Stimulated activated CD8-positive, alpha-beta memory T cell treated with anti-CD3 and anti-CD28 coated beads, Interleukin-12 subunit alpha, Interleukin-12 subunit beta, amount 100 ng/mL, for 24 hours (primary cell): ENCODE measurements at regions not wholly inside any gene's neighbourhood (a gene's known extent, or its start where the extent isn't known, plus 50 kb on each side); places are given as distances from the start of the nearest gene placed in this dataset.

Experiments
- DNase-seq: peaks from one replicate; pipeline ENCODE4 v3.0.0-alpha.2; 2020; ENCODE audit errors: extremely low read depth

- DNase-seq, result no peak
Measured at GRCh38 chr10:128998101-128998805, 468.8 kb upstream of the MGMT start.

- DNase-seq, result no peak
Measured at GRCh38 chr10:129004398-129004797, 462.6 kb upstream of the MGMT start.

DNA sequence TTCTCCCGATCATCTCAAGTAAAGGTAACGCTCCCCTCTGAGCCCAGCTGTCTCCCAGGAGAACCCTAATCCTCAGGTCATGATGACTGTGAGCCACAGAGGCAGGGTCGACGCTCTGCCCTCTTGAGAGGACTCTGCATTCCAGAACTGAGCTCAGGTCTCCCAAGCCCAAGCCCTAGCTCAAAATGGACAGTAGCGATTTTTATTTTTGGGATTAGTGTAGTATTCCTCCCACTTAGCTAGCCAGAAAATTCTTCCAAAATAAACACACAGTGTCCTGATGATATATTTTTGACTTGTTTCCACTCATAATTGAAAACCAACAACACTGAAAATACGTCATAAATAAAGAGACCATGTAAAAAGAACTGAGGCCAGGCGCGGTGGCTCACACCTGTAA, 462.0 kb upstream of the MGMT start:
- no peak for DNase-seq

DNA sequence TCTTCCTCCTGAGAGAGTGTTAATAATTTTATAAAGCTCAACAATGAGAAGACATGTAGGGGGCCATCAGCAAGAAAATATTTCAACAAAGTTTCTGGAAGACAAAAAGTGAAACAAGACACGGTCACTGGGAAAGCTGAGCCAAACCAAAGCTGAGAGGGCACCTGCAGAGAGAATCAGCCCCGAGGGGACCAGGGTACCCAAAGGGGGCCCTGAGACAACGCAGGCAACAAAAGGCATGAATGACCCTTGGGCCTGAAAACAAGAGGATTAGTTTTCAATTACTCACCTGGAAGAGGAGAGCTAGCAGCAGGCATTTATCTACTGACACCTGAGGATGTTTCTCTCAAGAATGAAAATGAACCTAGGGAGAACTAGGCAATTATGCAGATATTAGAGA, 461.2 kb upstream of the MGMT start:
- DNase-seq, result no peak

- DNase-seq, result no peak
Measured at GRCh38 chr10:129018511-129018910, 448.5 kb upstream of the MGMT start.

GRCh38 chr10:129020651-129021330, 446.2 kb upstream of the MGMT start:
- no peak for DNase-seq

GRCh38 chr10:129021594-129022304, 445.3 kb upstream of the MGMT start:
- DNase-seq, result no peak

- DNase-seq, result no peak
Measured at GRCh38 chr10:129023082-129023481, 444.0 kb upstream of the MGMT start.

GRCh38 chr10:129024046-129024445, 443.0 kb upstream of the MGMT start:
- DNase-seq, result no peak

DNA sequence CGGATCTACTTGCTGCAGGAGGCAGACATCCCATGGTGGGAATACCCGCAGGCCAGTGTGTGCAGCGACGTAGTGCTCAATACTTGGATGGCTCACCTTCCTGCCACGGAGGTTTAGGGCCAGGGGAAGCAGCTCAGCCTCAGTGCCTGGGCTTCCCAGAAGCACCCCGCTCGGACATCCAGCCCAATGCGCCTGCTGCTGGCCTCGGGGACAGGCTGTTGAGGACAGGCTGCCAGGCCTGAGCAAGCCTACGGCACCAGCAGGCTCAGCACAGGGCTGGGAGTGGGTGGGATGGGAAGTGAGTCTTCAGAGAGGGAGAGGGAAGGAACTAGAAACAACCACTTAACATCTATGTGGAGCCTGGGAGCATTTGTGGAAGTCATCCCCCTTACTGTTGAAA, 441.3 kb upstream of the MGMT start:
- no peak for DNase-seq

GRCh38 chr10:129027906-129028305, 439.1 kb upstream of the MGMT start:
- DNase-seq, result no peak

- no peak for DNase-seq
Measured at GRCh38 chr10:129028451-129028850, 438.6 kb upstream of the MGMT start.

DNA sequence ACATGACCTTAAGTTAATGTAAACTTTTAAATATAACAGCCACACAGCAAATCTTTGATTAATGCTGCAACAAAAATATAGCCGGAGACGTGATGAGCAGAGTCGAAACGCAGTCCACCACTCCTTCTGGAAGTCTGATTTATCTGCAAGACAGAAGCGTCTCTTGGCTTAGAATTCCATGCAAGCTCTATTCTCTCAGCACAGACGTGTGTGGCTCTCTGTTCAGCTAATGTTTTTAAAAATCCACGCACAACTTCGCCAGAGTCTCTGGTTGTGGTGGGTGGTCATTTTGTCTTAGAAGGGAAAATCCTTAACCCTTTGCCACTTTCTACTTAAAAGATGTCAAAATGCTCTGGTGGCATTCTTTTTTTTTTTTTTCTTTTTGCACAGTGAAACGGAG, 438.0 kb upstream of the MGMT start:
- no peak for DNase-seq

DNA sequence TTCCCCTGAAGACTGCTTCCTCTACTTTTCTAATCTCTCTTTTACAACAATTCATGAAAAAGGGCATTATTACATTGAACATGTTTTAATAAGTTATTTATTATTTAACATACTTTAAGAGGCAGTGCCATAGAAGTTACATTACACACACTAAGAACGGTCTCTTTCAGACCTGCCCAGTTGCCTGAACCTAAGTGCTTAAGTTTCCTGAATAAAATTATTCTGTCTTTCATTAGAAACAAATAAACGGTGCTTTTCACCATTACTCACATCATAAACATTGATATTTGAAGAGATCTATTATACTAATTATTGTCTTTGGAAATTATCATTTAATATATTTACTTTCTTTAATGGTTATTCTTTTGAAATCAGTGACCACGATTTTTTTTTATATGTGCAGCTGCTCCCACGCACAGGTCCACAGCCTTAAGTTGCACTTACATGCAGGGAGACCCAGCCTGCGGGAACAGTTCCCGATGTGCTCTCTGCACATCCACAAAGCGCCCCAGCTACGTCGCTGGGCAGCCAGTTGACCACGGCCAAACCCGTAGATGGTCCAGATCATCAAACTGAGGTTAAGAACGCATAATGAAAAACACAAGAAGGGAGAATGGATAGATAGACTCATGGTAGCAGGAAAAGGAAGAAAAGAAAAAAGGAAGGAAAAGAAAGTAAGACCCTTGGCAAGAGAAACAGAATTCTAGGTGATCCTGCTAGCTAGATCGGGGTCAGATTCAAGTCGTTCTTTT, 437.0 kb upstream of the MGMT start:
- no peak for DNase-seq

- DNase-seq, result no peak
Measured at GRCh38 chr10:129030603-129030895, 436.5 kb upstream of the MGMT start.

DNA sequence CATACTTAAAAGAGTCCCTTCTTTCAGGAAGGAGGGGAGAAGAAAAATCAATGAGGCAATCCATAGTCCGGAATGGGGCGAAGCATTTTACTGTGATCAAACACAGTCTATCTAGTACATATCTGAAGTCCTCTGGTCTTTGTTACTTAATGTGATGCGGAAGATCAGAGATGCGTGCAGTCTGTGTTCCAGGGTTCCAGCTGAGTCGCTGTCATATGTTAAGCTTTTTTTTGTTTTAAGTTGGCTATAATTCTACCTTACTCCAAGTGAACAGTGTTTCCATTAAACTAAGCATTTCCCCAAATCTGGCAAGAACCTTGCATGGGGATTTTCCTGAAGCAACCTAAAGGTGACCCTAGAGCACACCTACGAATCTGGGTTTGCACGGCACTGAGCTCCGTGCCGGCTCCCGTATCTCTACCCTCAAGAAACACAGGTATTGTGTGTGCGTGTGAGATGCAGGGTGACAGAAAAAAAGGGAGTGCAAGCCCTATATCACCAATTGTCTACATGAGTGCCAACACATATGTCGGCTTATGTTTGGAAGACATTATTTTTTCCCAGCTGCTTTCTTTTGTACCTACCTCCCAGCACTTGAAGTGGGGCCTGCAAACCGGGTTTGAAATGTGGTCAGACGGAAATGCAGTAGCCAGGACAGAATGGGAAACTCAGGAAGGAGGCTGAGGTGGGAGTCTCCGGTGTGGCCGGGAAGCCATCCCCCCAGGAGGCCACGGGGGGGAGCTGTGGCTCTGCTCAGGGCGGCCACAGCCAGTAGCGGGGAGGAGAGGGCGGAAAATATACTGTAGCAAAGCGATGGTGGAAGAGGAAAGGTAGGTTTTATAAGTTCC, 435.8 kb upstream of the MGMT start:
- peak; percentile 15 for DNase-seq

DNA sequence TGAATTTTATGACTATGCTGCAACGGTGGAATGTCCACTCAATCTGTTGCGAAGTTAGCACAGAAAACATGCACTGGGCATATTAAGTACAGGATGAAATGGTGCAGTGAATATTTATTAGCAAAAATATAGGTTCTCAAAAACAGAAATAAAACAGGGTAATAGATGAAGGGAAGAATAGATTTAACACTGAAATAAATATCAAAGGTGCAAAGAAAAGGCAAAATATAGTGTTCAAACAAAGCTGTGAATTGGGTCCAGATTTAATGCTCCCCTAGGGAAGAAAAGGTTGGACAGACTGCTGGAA, 435.2 kb upstream of the MGMT start:
- DNase-seq, result no peak

DNA sequence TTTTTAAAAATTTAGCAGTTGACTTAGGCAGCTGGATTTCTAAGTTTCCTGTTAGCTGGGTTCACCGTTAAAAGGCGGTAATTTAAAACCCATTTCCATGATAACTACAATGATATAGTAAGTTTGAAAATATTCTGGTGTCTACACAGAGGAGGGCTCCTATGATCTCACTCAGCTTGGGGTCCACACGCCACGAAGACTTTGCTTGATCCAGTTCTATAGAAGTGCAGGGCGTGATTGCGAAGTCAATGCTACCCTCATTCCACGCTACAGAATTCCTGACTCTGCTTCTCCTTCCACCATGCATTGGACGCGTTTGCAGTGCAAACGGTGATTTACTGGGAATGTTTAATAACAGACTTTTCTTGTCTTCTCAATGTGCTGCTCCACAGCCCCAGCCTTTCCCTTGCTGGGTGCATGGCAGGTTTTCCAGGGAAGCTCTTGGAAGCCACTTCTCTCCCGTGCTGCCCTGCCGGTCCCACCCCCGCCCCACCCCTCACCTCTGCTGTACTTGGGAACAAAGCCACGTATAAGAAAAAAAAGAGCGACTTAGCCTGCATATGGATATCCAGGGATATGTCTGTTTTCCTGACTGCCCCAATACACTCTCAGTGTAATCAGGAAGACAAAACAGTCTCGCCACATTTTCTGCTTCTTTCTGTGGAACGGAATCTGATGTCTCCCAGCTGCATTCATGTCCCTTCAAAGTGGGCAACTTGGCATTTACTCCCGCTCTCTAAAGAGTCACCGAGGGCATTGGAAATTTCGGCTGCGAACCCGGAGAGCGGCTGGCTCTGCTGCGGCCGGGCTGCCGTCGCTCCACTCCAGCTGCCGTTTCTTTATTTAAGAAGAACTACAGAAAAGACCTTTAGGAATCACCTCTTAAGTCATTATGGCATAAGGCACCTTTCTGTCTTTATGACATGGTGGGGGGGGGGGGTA, 434.4 kb upstream of the MGMT start:
- DNase-seq, result no peak

GRCh38 chr10:129033340-129033739, 433.7 kb upstream of the MGMT start:
- no peak for DNase-seq

DNA sequence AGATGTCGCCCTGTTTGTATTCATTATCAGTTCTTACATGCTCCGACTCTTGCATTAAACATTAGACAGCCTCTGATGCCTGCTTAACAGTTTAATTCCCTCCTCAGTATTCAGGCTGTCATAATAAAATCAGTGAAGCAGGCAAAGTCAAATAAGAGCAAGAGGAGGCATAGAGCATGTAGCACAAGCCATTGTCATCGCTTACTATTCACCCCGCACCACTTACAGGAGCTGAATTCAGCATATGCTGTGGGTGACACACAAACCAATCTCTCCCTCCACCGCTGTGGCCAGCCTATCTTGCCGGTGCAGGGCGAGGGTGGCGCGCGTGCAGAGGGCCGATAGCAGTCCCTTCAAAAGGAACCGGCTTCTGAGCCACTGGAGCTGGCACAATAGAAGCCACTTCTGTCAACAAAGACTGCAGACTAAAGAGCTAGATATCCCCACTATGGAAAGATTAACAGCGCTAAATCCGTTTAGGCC, 433.2 kb upstream of the MGMT start:
- no peak for DNase-seq
